A673 (cell line): ENCODE measurements at regions not wholly inside any gene's neighbourhood (a gene's known extent, or its start where the extent isn't known, plus 50 kb on each side); places are given as distances from the start of the nearest gene placed in this dataset.

Source experiments
- EZH2 ChIP-seq: fragments of 200-600 bp; sonication (generic); IDR thresholded peaks from 2 replicates; pipeline ENCODE4 v1.6.1; 2017; ENCODE audit warnings: borderline replicate concordance, low read depth, mild to moderate bottlenecking, mixed read lengths, antibody characterized with exemption, low read length; ENCODE audit not compliant: poor library complexity, severe bottlenecking
- TF ChIP-seq, protein P1 (sequence below): fragments of 300-800, 200-600 bp; sonication (generic); conservative IDR thresholded peaks from 2 replicates; pipeline ENCODE4 v1.5.1; 2017; ENCODE audit warnings: low read depth, mild to moderate bottlenecking, antibody characterized with exemption, low read length, moderate library complexity, mixed read lengths

DNA sequence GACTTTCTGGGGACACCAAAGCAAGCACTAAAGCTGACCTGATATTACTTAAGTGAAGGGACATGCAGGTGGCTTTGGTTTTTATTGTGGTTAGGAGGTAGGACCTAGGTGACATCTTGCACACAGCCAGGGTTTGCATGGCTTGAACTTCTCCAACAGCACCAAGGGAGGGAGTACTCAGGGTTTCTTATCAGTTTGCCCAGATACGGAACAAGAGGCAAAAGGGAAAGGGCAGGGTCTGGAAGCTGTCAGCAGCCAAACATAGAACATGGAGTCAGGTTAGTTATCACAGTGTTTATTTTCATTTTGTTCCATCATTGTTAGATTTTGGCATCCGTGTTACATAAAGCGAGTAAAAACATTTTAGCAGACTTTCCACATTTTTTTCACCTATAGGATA is 186.3 kb upstream of the CLEC14A start:
- TF ChIP-seq, protein P1, sequence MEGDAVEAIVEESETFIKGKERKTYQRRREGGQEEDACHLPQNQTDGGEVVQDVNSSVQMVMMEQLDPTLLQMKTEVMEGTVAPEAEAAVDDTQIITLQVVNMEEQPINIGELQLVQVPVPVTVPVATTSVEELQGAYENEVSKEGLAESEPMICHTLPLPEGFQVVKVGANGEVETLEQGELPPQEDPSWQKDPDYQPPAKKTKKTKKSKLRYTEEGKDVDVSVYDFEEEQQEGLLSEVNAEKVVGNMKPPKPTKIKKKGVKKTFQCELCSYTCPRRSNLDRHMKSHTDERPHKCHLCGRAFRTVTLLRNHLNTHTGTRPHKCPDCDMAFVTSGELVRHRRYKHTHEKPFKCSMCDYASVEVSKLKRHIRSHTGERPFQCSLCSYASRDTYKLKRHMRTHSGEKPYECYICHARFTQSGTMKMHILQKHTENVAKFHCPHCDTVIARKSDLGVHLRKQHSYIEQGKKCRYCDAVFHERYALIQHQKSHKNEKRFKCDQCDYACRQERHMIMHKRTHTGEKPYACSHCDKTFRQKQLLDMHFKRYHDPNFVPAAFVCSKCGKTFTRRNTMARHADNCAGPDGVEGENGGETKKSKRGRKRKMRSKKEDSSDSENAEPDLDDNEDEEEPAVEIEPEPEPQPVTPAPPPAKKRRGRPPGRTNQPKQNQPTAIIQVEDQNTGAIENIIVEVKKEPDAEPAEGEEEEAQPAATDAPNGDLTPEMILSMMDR = no peak
- no peak for TF ChIP-seq EZH2
